HG03432 (cell line): ENCODE measurements at regions not wholly inside any gene's neighbourhood (a gene's known extent, or its start where the extent isn't known, plus 50 kb on each side); places are given as distances from the start of the nearest gene placed in this dataset.

Experiments used
- ATAC-seq: cut with Tn5 transposase; IDR thresholded peaks from one replicate; pipeline ENCODE4 v1.9.1; 2021; ENCODE audit warnings: mild to moderate bottlenecking, moderate library complexity; ENCODE audit not compliant: unreplicated experiment

DNA sequence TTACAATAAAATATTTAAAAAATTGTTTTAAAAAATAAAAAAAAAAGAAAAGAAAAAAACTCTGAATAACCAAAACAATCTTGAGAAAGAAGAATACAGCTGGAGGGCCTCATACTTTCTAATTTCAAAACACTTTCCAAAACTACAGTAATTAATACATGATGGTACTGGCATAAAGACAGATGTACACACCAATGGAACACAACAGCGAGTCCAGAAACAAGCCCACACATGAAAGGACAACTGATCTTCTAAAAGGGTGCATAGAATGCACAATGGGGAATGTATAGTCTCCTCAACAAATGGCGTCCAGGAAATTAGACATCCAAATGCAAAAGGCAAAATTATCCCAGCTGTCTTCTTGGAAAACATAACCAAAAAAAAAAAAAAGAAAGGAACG, 99.6 kb downstream of the LURAP1L start:
- ATAC-seq = no peak

GRCh38 chr9:12875191-12875590, 100.4 kb downstream of the LURAP1L start:
- ATAC-seq = no peak

- ATAC-seq = no peak
Measured at GRCh38 chr9:12876872-12877271, 102.1 kb downstream of the LURAP1L start.

DNA sequence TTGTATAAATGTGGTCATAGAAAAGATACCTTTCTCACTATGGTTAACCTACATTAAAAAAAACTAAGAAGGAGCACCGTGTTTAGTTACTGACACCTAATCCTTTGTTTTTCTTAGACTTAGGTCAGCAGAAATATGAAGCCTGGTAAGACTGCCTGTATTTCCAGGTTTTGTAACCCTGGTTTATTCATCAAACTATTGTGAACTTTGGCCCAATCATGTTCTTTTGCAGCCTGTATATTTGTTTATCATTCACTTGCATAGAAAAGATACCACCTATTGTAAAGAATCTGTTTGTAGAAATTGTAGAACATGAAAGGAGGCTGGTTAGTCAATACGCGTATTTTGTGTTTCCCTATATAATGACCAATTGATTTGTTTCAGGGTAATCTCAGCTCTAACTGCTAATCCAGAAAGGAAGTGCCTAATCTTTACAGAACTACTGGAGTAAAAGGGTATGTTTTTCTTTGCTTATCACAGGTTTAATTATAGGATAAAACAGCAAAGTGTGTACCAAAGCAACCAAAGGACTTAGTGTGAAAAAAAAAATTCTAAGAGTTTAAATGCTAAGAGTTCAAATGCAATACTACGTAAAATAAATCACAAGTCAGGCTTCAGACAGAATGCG, 103.6 kb downstream of the LURAP1L start:
- ATAC-seq = no peak

DNA sequence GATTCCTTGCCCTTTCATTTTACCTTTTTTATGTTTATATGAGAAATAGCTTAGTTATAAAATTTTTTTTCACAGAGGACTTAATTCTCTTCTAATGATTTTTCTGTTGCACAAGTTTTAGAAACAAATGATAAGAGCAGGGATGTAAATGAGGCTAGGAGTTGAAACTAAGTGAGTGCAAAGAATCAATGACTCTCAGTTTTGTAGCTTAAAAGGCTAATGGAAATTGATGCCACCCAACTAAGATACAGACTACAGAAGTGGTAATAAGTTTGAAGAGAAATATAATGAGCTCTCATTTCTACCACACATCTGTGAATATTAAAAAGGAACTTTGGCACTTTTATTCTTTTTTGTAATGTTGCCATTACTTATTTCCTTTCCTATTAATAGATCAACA, 105.1 kb downstream of the LURAP1L start:
- no peak for ATAC-seq

DNA sequence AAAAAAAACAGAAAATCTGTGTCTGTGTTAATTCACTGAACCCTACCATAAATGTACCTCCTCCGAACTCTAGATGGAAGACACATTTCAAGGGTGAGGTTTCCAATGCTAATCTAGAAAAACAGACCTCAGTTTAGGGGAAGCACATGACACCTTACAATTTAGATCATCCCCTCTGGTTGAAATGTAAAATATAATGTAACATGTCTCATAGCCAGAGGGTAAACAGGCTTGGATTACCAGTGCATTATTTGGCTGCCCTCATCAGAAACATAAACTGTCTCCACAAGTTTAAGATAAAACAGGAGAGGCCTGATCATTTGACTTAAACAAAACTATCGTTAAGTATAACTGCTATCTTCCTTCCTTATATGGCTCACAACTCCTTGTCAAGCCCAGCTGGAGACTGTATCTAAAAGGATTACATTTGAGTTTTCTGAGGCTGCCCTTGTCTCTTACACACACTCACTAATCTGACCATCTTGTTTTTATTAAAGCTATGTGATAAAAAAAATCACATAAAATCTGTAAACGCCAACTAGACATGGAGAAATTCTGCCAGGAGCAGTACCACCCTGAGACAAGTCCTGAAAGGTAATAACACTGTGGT, 105.7 kb downstream of the LURAP1L start:
- ATAC-seq = no peak

- no peak for ATAC-seq
Measured at GRCh38 chr9:12882430-12882829, 107.6 kb downstream of the LURAP1L start.

DNA sequence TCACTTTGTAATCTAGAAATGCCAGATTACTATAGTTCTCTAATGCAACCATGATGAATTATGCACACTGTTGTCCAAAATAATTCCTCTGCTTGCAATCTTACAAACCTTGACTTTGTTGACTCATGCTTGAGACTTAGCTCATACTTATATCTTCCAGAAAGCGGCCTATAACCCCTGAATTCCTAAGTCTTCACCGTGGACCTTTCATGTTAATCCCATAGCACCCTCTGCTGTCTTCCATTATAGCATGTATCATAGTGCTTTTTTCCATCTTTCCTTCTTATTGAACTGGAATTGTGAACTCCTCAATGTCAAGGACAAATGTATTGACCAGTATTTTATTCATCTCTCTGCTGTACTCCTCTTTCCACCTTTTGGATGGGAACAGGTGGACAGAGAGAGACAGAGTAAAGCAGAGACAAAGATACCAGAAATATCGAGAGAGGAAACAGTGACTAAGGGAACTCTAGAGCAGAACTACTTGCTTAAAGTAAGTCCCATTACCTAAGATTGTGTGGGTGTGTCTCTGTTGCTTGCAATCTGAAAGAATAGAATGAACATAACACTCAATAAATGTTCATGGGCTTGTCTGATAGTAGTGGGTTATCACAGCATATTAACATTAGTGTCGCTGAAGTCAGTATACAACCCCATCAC, 110.0 kb downstream of the LURAP1L start:
- no peak for ATAC-seq

DNA sequence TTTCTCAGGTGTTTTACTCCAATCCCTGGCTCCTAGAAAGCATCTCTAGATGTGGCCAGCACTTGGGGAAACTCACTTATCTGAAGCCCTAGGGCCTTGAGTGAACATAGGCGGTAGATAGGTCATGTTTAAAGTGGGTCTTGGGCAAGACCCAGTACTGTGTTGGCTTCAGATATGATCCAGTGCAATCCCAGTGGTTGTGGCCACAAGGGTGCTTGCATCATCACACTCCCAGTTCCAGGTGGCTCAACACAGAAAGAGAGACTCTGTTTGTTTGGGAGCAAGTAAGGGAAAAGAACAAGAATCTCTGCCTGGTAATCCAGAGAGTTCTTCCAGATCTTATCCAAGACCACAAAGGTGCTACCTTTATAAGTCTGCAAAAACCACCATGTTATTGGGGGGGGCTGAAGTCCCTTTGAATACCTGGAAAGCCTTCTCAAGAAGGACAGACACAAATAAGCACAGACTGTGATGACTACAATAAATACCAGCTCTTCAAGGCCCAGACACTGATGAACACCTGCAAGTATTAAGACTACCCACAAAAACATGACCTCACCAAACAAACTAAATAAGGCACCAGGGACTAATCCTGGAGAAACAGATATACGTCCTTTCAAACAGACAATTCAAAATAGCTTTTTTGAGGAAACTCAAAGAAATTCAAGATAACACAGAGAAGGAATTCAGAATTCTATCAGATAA, 114.7 kb downstream of the LURAP1L start:
- no peak for ATAC-seq

- ATAC-seq = no peak
Measured at GRCh38 chr9:12891588-12891987, 116.8 kb downstream of the LURAP1L start.

DNA sequence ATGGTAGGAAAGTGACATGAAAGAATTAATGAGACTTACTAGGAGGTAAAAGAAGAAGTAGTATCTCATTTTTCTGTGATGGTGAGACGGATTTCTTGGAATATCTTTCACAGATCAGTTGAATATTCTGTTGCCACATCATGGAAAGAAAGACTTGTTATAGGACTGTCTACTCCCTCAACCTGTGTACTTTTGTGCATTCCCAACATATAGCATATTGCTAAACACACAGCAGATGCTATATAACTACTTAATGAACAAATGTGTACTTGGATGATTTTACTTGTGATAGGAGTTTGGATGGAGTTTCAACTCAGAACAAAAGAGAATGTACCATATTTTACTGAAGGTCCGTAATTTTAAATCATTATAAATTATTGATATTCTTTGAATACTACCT, 128.5 kb downstream of the LURAP1L start:
- no peak for ATAC-seq

GRCh38 chr9:12904261-12905000, 129.6 kb downstream of the LURAP1L start:
- no peak for ATAC-seq

GRCh38 chr9:12906646-12907045, 131.8 kb downstream of the LURAP1L start:
- no peak for ATAC-seq

GRCh38 chr9:12908895-12909294, 134.1 kb downstream of the LURAP1L start:
- ATAC-seq = no peak

DNA sequence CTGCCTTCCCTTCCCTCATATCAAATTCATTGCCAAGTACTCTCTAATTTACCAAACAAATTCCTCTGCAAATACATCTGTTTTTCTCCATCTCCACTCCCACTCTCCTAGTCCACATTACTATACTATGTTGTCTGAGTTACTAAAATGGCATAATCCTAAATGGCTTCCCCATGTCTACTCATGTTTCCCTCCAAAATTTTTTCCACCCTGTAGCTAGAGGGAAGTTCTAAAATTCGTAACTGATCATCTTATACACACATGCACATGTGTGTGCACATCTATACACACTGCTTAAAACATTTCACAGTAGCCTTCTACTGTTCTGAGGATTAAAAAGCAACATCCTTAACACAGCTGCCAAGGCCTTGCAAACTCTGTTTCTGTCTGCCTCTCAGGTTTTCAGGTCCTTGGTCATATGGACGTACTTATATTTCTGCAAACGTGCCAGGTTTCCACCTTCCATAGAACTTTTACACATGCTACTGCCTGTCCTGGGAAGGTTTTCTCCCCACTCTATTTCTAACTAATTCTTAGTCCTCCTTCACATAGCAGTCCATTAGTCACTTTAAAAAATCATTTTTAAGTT, 140.6 kb downstream of the LURAP1L start:
- no peak for ATAC-seq

GRCh38 chr9:12916042-12916441, 141.2 kb downstream of the LURAP1L start:
- no peak for ATAC-seq

DNA sequence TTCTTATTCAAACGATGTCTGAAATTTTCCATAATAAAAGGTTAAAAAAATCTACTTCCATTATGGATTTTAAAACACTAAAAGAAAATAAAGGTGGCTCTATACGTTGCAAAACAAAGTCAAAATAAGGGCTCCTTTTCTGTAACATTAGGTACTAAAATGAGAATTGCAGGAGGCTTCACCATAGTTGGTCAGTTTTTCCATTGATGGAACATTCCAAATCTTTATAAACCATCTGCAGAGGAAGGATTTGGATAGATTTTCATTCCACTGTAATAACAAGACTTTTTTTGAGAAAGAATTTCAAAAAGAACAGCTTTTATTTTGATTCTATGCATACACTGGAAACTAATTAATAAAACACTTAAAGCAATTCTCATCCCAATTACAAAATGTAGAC, 145.6 kb downstream of the LURAP1L start:
- ATAC-seq = no peak

GRCh38 chr9:12921621-12922020, 146.8 kb downstream of the LURAP1L start:
- ATAC-seq = no peak

- no peak for ATAC-seq
Measured at GRCh38 chr9:12922224-12922866, 147.5 kb downstream of the LURAP1L start.

- no peak for ATAC-seq
Measured at GRCh38 chr9:12923468-12924009, 148.7 kb downstream of the LURAP1L start.
